Upper lobe of left lung (tissue), 6 donors: ENCODE measurements at regions not wholly inside any gene's neighbourhood (a gene's known extent, or its start where the extent isn't known, plus 50 kb on each side); places are given as distances from the start of the nearest gene placed in this dataset.
A peak's percentile ranks its signal among the peaks of the same experiment; 100 is the strongest.

Experiments used
- ATAC-seq, 2 donors: fragments of 200-7000 bp; cut with Tn5 transposase; one replicate each; pipeline ENCODE4 v1.9.1; 2022; ENCODE audit warnings: mild to moderate bottlenecking in 2 of 2, moderate library complexity in 2 of 2; ENCODE audit not compliant: low FRiP score in 2 of 2
- DNase-seq, 2 donors: peaks; one replicate each; pipeline ENCODE4 v3.0.0-alpha.2; 2019 to 2020
- H3K27ac ChIP-seq, 4 donors: fragments of 200-600 bp; sonication (generic); one replicate each; pipeline ENCODE4 v1.5.1; 2016 to 2019
- H3K27me3 ChIP-seq, 4 donors: fragments of 200-600 bp; sonication (generic); one replicate each; pipeline ENCODE4 v1.5.1; 2017 to 2019
- H3K36me3 ChIP-seq, 4 donors: fragments of 200-600 bp; sonication (generic); one replicate each; pipeline ENCODE4 v1.5.1; 2016 to 2019
- H3K4me1 ChIP-seq, 4 donors: fragments of 200-600 bp; sonication (generic); one replicate each; pipeline ENCODE4 v1.5.1; 2018 to 2019
- H3K4me3 ChIP-seq, 4 donors: fragments of 200-600 bp; sonication (generic); one replicate each; pipeline ENCODE4 v1.5.1; 2017 to 2019; ENCODE audit warnings: mild to moderate bottlenecking in 2 of 4, moderate library complexity in 1 of 4
- H3K9me3 ChIP-seq, 4 donors: fragments of 200-600 bp; sonication (generic); one replicate each; pipeline ENCODE4 v1.5.1; 2018 to 2019
- EP300 ChIP-seq, 4 donors: sonication (generic); formaldehyde crosslinking; IDR thresholded peaks; one replicate each; pipeline ENCODE4 v1.5.1; 2017; ENCODE audit warnings: antibody characterized with exemption in 4 of 4, control low read depth in 2 of 4
- POLR2A ChIP-seq, 4 donors: fragments of 450-650 bp; IDR thresholded peaks; one replicate each; pipeline ENCODE4 v1.5.1; 2016 to 2017; ENCODE audit warnings: antibody characterized with exemption in 4 of 4, mild to moderate bottlenecking in 2 of 4
- POLR2AphosphoS5 ChIP-seq, 2 donors: sonication (generic); formaldehyde crosslinking; IDR thresholded peaks; one replicate each; pipeline ENCODE4 v1.5.1; 2017; ENCODE audit warnings: antibody characterized with exemption in 2 of 2
- WGBS, 2 donors: methylation state at CpG; one replicate each; pipeline ENCODE4 v1.1.5; 2017 to 2018; 5-methylcytosine and 5-hydroxymethylcytosine counted together
- TF ChIP-seq, protein P1 (sequence below), 6 experiments: fragments of 450-650 bp in 4 of 6; fragments of 200-600 bp in 2 of 6; sonication (generic) in 2 of 6; IDR thresholded peaks; one replicate each; pipeline ENCODE4 v1.5.1; 2016 to 2019; ENCODE audit warnings: antibody characterized with exemption in 6 of 6
- donor health status: DM: no; HTN: no; CAD: no; lungs with moderate emphysema.
- donor health status: DM: no; HTN: yes; CAD: no; lungs with severe emphysema.

- H3K4me3 ChIP-seq, result no peak overlapping the region
- H3K27me3 ChIP-seq, result no peaks in the 10 kb centered on the region
- TF ChIP-seq, protein P1, sequence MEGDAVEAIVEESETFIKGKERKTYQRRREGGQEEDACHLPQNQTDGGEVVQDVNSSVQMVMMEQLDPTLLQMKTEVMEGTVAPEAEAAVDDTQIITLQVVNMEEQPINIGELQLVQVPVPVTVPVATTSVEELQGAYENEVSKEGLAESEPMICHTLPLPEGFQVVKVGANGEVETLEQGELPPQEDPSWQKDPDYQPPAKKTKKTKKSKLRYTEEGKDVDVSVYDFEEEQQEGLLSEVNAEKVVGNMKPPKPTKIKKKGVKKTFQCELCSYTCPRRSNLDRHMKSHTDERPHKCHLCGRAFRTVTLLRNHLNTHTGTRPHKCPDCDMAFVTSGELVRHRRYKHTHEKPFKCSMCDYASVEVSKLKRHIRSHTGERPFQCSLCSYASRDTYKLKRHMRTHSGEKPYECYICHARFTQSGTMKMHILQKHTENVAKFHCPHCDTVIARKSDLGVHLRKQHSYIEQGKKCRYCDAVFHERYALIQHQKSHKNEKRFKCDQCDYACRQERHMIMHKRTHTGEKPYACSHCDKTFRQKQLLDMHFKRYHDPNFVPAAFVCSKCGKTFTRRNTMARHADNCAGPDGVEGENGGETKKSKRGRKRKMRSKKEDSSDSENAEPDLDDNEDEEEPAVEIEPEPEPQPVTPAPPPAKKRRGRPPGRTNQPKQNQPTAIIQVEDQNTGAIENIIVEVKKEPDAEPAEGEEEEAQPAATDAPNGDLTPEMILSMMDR (IDR thresholded peaks at IDR 0.05), result no peak
- TF ChIP-seq POLR2A (IDR thresholded peaks at IDR 0.05), result no peak
- TF ChIP-seq EP300 (IDR thresholded peaks at IDR 0.05), result no peak
- TF ChIP-seq POLR2AphosphoS5 (IDR thresholded peaks at IDR 0.05), result no peak
- H3K27ac ChIP-seq, result no peak overlapping the region
- 88 to 91% methylated on average over 9 of the region's 9 CpGs for WGBS, 2 donors
- no peak for DNase-seq
- no peaks in the 10 kb centered on the region for H3K36me3 ChIP-seq
- no peaks in the 10 kb centered on the region for H3K4me1 ChIP-seq
- ATAC-seq, result no peak
- no peaks in the 10 kb centered on the region for H3K9me3 ChIP-seq
Measured at GRCh38 chr15:62452026-62452425, 286.9 kb upstream of the C2CD4B start.

- no peak for ATAC-seq
- DNase-seq, result no peak
Measured at GRCh38 chr15:62452667-62453066, 287.6 kb upstream of the C2CD4B start.

GRCh38 chr15:62453375-62453774 lies 288.3 kb upstream of the C2CD4B start:
- Histone ChIP-seq H3K4me1 (no peaks in the 10 kb centered on the region), H3K27me3 (no peaks in the 10 kb centered on the region), H3K27ac (no peak overlapping the region), H3K4me3 (no peak overlapping the region), H3K36me3 (no peaks in the 10 kb centered on the region), H3K9me3 (no peaks in the 10 kb centered on the region)
- ATAC-seq (no peak), DNase-seq (no peak)
- 68 to 80% methylated on average over 3 of the region's 3 CpGs for WGBS, 2 donors
- TF ChIP-seq POLR2AphosphoS5 (IDR thresholded peaks at IDR 0.05) (no peak), POLR2A (IDR thresholded peaks at IDR 0.05) (no peak)
- TF ChIP-seq, protein P1 (IDR thresholded peaks at IDR 0.05), result no peak

More at GRCh38 chr15:62452667-62453066, 287.6 kb upstream of the C2CD4B start:
- Histone ChIP-seq H3K27me3 (no peaks in the 10 kb centered on the region), H3K36me3 (no peaks in the 10 kb centered on the region), H3K4me1 (no peaks in the 10 kb centered on the region), H3K27ac (no peak overlapping the region), H3K9me3 (no peaks in the 10 kb centered on the region), H3K4me3 (no peak overlapping the region)
- 78 to 90% methylated on average over 4 of the region's 4 CpGs for WGBS, 2 donors
- no peak for TF ChIP-seq POLR2A (IDR thresholded peaks at IDR 0.05)
- no peak for TF ChIP-seq EP300 (IDR thresholded peaks at IDR 0.05)
- no peak for TF ChIP-seq POLR2AphosphoS5 (IDR thresholded peaks at IDR 0.05)
- TF ChIP-seq, protein P1 (IDR thresholded peaks at IDR 0.05), result no peak

DNA sequence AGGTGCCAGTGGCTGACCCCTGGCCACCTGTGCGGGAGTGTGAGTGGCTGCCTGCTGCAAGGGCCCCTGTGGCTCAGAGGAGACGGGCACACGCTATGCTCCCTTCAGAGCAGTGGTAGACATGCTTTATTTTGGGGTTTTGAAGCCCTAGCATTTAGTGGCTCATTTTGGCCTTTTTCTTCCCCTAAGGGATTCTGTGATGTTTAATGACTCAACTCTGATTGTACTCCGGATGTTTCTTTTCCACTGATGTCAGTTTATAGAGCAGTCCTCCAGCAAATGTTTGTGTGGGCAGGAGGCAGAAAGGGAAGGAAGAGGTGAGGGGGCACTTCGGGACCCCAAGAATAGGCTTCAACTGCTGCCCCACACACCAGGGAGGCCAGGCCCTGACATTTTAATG lies 288.9 kb upstream of the C2CD4B start:
- TF ChIP-seq, protein P1 (IDR thresholded peaks at IDR 0.05), result no peak
- TF ChIP-seq EP300 (IDR thresholded peaks at IDR 0.05), result no peak
- TF ChIP-seq POLR2A (IDR thresholded peaks at IDR 0.05), result no peak
- no peak for TF ChIP-seq POLR2AphosphoS5 (IDR thresholded peaks at IDR 0.05)
- peak in 1 of 2 donors; percentile 34 for ATAC-seq
- Histone ChIP-seq H3K36me3 (no peaks in the 10 kb centered on the region), H3K27ac (no peak overlapping the region), H3K9me3 (no peaks in the 10 kb centered on the region), H3K4me3 (no peak overlapping the region), H3K4me1 (no peaks in the 10 kb centered on the region), H3K27me3 (no peaks in the 10 kb centered on the region)
- WGBS, 2 donors, result 66 to 81% methylated on average over 5 of the region's 5 CpGs
- DNase-seq, result no peak

GRCh38 chr15:62454567-62455172 lies 289.6 kb upstream of the C2CD4B start:
- TF ChIP-seq POLR2AphosphoS5 (IDR thresholded peaks at IDR 0.05) (no peak), POLR2A (IDR thresholded peaks at IDR 0.05) (no peak), EP300 (IDR thresholded peaks at IDR 0.05) (no peak)
- TF ChIP-seq, protein P1 (IDR thresholded peaks at IDR 0.05), result no peak
- 88 to 90% methylated on average over 6 of the region's 6 CpGs for WGBS, 2 donors

More at GRCh38 chr15:62454567-62455172, 289.6 kb upstream of the C2CD4B start:
- no peaks in the 10 kb centered on the region for H3K36me3 ChIP-seq
- H3K4me1 ChIP-seq, result no peaks in the 10 kb centered on the region
- H3K9me3 ChIP-seq, result no peaks in the 10 kb centered on the region
- no peaks in the 10 kb centered on the region for H3K27me3 ChIP-seq
- DNase-seq (no peak), ATAC-seq (no peak)
- H3K27ac ChIP-seq, result no peak overlapping the region
- no peak overlapping the region for H3K4me3 ChIP-seq
